HTR-8/SVneo (cell line): ENCODE measurements at regions not wholly inside any gene's neighbourhood (a gene's known extent, or its start where the extent isn't known, plus 50 kb on each side); places are given as distances from the start of the nearest gene placed in this dataset.
"Not testable (repeated sequence)": the region's sequence is repeated elsewhere in the genome, so short reads cannot be mapped to it uniquely, and the experiment has no call there.

Experiments
- DNase-seq: peaks from one replicate; pipeline ENCODE4 v3.0.0; 2011; ENCODE audit warnings: low spot score, mixed read lengths; ENCODE audit not compliant: insufficient read length
- FAIRE-seq: peaks from 2 replicates; lab custom pipeline; 2011; peaks lifted over from hg19 to GRCh38; lab: Jason Lieb, UNC

GRCh38 chr11:29518389-29519174 is 498.2 kb downstream of the KCNA4 start:
- no peak for DNase-seq
- FAIRE-seq: no peak

- no peak for FAIRE-seq
- DNase-seq: no peak
These were observed 505.4 kb downstream of the KCNA4 start for GRCh38 chr11:29511394-29511793.

GRCh38 chr11:29507376-29507775 is 509.5 kb downstream of the KCNA4 start:
- no peak for DNase-seq
- FAIRE-seq: no peak

GRCh38 chr11:29495676-29496075 is 521.2 kb downstream of the KCNA4 start:
- FAIRE-seq (no peak), DNase-seq (no peak)

GRCh38 chr11:29490938-29491337 is 525.9 kb downstream of the KCNA4 start:
- FAIRE-seq: no peak
- DNase-seq: no peak

GRCh38 chr11:29486301-29486700 is 530.5 kb downstream of the KCNA4 start:
- FAIRE-seq (no peak), DNase-seq (no peak)

GRCh38 chr11:29485641-29486040 is 531.2 kb downstream of the KCNA4 start:
- DNase-seq (no peak), FAIRE-seq (no peak)

GRCh38 chr11:29484548-29484947 is 532.3 kb downstream of the KCNA4 start:
- DNase-seq (no peak), FAIRE-seq (no peak)

GRCh38 chr11:29483831-29484230 is 533.0 kb downstream of the KCNA4 start:
- FAIRE-seq (no peak), DNase-seq (no peak)

GRCh38 chr11:29482510-29482909 is 534.3 kb downstream of the KCNA4 start:
- FAIRE-seq (no peak), DNase-seq (no peak)

GRCh38 chr11:29481738-29482137 is 535.1 kb downstream of the KCNA4 start:
- FAIRE-seq (no peak), DNase-seq (no peak)

GRCh38 chr11:29480981-29481380 is 535.8 kb downstream of the KCNA4 start:
- no peak for FAIRE-seq
- DNase-seq: no peak

GRCh38 chr11:29458252-29458651 is 558.6 kb downstream of the KCNA4 start:
- FAIRE-seq (no peak), DNase-seq (no peak)

GRCh38 chr11:29452146-29452545 is 564.7 kb downstream of the KCNA4 start:
- DNase-seq: no peak
- FAIRE-seq: no peak

GRCh38 chr11:29449281-29450074 is 567.4 kb downstream of the KCNA4 start:
- DNase-seq: no peak
- FAIRE-seq: no peak

- FAIRE-seq: no peak
- peak; percentile 10 for DNase-seq
These were observed 568.5 kb downstream of the KCNA4 start for GRCh38 chr11:29448246-29448877.

GRCh38 chr11:29447821-29448220 is 569.0 kb downstream of the KCNA4 start:
- DNase-seq: no peak
- FAIRE-seq: no peak

- FAIRE-seq: no peak
- no peak for DNase-seq
These were observed 570.7 kb downstream of the KCNA4 start for GRCh38 chr11:29446132-29446531.

- DNase-seq, FAIRE-seq: not testable (repeated sequence)
These were observed 571.6 kb downstream of the KCNA4 start for GRCh38 chr11:29445191-29445590.

- DNase-seq (no peak), FAIRE-seq (no peak)
These were observed 578.0 kb downstream of the KCNA4 start for GRCh38 chr11:29438815-29439214.

GRCh38 chr11:29435421-29435820 is 581.4 kb downstream of the KCNA4 start:
- DNase-seq: no peak
- FAIRE-seq: no peak
